HG02943 (cell line): ENCODE measurements at regions not wholly inside any gene's neighbourhood (a gene's known extent, or its start where the extent isn't known, plus 50 kb on each side); places are given as distances from the start of the nearest gene placed in this dataset.

Source experiments
- ATAC-seq: cut with Tn5 transposase; IDR thresholded peaks from one replicate; pipeline ENCODE4 v1.9.1; 2021; ENCODE audit warnings: mild to moderate bottlenecking, low read depth, moderate library complexity; ENCODE audit not compliant: unreplicated experiment

- ATAC-seq = no peak
These were observed 97.9 kb downstream of the C17orf67 start for GRCh38 chr17:56735842-56736241.

GRCh38 chr17:56737421-56738161 is 96.1 kb downstream of the C17orf67 start:
- ATAC-seq = no peak

GRCh38 chr17:56739376-56739775 is 94.3 kb downstream of the C17orf67 start:
- ATAC-seq = no peak

DNA sequence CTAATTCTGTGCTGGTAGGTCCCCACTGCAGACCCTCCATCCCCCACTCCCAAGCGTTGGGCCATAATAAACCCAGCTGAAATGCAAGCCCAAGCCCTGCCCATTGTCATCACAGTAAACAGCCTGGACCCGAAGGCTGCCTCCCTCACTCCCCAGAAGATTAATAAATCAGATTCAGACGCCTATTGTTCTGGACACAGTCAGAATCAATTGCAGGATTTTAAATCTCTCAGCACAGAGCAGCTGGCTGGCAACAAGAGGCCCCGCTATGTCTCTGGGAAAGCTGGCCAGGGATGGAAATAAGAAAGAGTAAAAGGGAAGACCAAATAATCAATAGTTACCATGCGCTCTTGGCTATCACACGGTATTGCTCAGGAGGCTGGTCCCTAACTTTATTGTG is 93.9 kb downstream of the C17orf67 start:
- no peak for ATAC-seq

GRCh38 chr17:56740481-56740880 is 93.2 kb downstream of the C17orf67 start:
- ATAC-seq = no peak
